A673 (cell line): ENCODE measurements at regions not wholly inside any gene's neighbourhood (a gene's known extent, or its start where the extent isn't known, plus 50 kb on each side); places are given as distances from the start of the nearest gene placed in this dataset.

Experiments used
- BruUV-seq: library from RNA; stranded (reverse); fragments of 400-500 nt; replicated peaks from 2 replicates; lab custom pipeline; 2021; lab: Mats Ljungman, UMichigan
- CTCF ChIA-PET: fragments of 300-600 bp; sonication (Branson Sonifier 250); formaldehyde crosslinking; loops from one replicate; lab custom pipeline; 2022; ENCODE audit warnings: antibody characterized with exemption; lab: Charles Lee
- POLR2A ChIA-PET: fragments of 300-600 bp; sonication (Branson Sonifier 250); formaldehyde crosslinking; loops from one replicate; lab custom pipeline; 2022; ENCODE audit warnings: antibody characterized with exemption; ENCODE audit not compliant: low non-redundant PET; lab: Charles Lee
- DNase-seq: peaks from one replicate; pipeline ENCODE4 v3.0.0-alpha.2; 2015; ENCODE audit warnings: low spot score
- H3K27ac ChIP-seq: fragments of 200-600 bp; sonication (generic); 2 replicates; pipeline ENCODE4 v1.5.1; 2016; ENCODE audit warnings: mixed run types, low read depth, mild to moderate bottlenecking, mixed read lengths, antibody characterized with exemption, low read length; ENCODE audit not compliant: poor library complexity, severe bottlenecking
- H3K27me3 ChIP-seq: fragments of 200-600 bp; sonication (generic); replicated peaks from 2 replicates; pipeline ENCODE4 v1.6.1; 2017; ENCODE audit warnings: mixed run types, low read depth, mild to moderate bottlenecking, mixed read lengths, antibody characterized with exemption, low read length; ENCODE audit not compliant: insufficient read depth, poor library complexity
- H3K36me3 ChIP-seq: fragments of 200-600 bp; sonication (generic); 2 replicates; pipeline ENCODE4 v1.6.1; 2016; ENCODE audit warnings: mixed run types, mild to moderate bottlenecking, mixed read lengths, antibody characterized with exemption, low read length; ENCODE audit not compliant: insufficient read depth, poor library complexity, severe bottlenecking
- H3K4me1 ChIP-seq: fragments of 200-600 bp; sonication (generic); 2 replicates; pipeline ENCODE4 v1.6.1; 2017; ENCODE audit warnings: mixed run types, mild to moderate bottlenecking, mixed read lengths, antibody characterized with exemption, low read length; ENCODE audit not compliant: insufficient read depth, poor library complexity, severe bottlenecking
- H3K4me3 ChIP-seq: fragments of 200-600 bp; sonication (generic); 2 replicates; pipeline ENCODE4 v1.5.1; 2016; ENCODE audit warnings: low read depth, mixed run types, mild to moderate bottlenecking, mixed read lengths, low read length; ENCODE audit not compliant: poor library complexity, severe bottlenecking
- H3K9me3 ChIP-seq: fragments of 200-600 bp; sonication (generic); 2 replicates; pipeline ENCODE4 v1.6.1; 2016; ENCODE audit warnings: mixed run types, low read depth, mild to moderate bottlenecking, mixed read lengths, antibody characterized with exemption, low read length; ENCODE audit not compliant: poor library complexity, severe bottlenecking
- CTCF ChIP-seq: fragments of 300-800, 200-600 bp; sonication (generic); conservative IDR thresholded peaks from 2 replicates; pipeline ENCODE4 v1.5.1; 2017; ENCODE audit warnings: low read depth, mild to moderate bottlenecking, antibody characterized with exemption, low read length, moderate library complexity, mixed read lengths
- EZH2 ChIP-seq: fragments of 200-600 bp; sonication (generic); IDR thresholded peaks from 2 replicates; pipeline ENCODE4 v1.6.1; 2017; ENCODE audit warnings: borderline replicate concordance, low read depth, mild to moderate bottlenecking, mixed read lengths, antibody characterized with exemption, low read length; ENCODE audit not compliant: poor library complexity, severe bottlenecking
- intact Hi-C: fragments of 100-400 bp; cut with micrococcal nuclease; formaldehyde crosslinking; loops from one replicate; pipeline ENCODE4 v1.10.0; 2022; ENCODE audit not compliant: unreplicated experiment

GRCh38 chr9:106314476-106314875 is 548.5 kb upstream of the ZNF462 start:
- intact Hi-C loops, result no loop called here
- H3K36me3 ChIP-seq, result no peaks in the 10 kb centered on the region
- DNase-seq, result no peak
- H3K4me1 ChIP-seq, result no peaks in the 10 kb centered on the region
- peaks cover 5% of the 10 kb centered on the region for H3K9me3 ChIP-seq
- ChIA-PET CTCF (no interaction called here), POLR2A (no interaction called here)
- BruUV-seq, result no TSS peak
- H3K4me3 ChIP-seq, result no peak overlapping the region
- TF ChIP-seq CTCF, result no peak
- no peak for TF ChIP-seq EZH2
- H3K27ac ChIP-seq, result no peak overlapping the region
- no peaks in the 10 kb centered on the region for H3K27me3 ChIP-seq

GRCh38 chr9:106321394-106322180 is 541.4 kb upstream of the ZNF462 start:
- peaks cover 7% of the 10 kb centered on the region for H3K9me3 ChIP-seq
- intact Hi-C loops, result no loop called here
- H3K27ac ChIP-seq, result no peak overlapping the region
- CTCF ChIA-PET, result no interaction called here
- H3K4me1 ChIP-seq, result no peaks in the 10 kb centered on the region
- no peaks in the 10 kb centered on the region for H3K27me3 ChIP-seq
- H3K36me3 ChIP-seq, result no peaks in the 10 kb centered on the region
- POLR2A ChIA-PET, result no interaction called here
- BruUV-seq, result no TSS peak
- no peak for TF ChIP-seq EZH2
- TF ChIP-seq CTCF, result no peak
- DNase-seq, result no peak
- no peak overlapping the region for H3K4me3 ChIP-seq

GRCh38 chr9:106322706-106323245 is 540.2 kb upstream of the ZNF462 start:
- no TSS peak for BruUV-seq
- Histone ChIP-seq H3K36me3 (no peaks in the 10 kb centered on the region), H3K4me3 (no peak overlapping the region), H3K9me3 (peaks cover 7% of the 10 kb centered on the region), H3K27ac (no peak overlapping the region), H3K4me1 (no peaks in the 10 kb centered on the region), H3K27me3 (no peaks in the 10 kb centered on the region)
- no peak for DNase-seq
- POLR2A ChIA-PET, result no interaction called here
- TF ChIP-seq CTCF (no peak), EZH2 (no peak)
- CTCF ChIA-PET, result no interaction called here
- intact Hi-C loops, result no loop called here
